NCI-H2227 (cell line): ENCODE measurements at regions not wholly inside any gene's neighbourhood (a gene's known extent, or its start where the extent isn't known, plus 50 kb on each side); places are given as distances from the start of the nearest gene placed in this dataset.
"Not testable (repeated sequence)": the region's sequence is repeated elsewhere in the genome, so short reads cannot be mapped to it uniquely, and the experiment has no call there.

ENCODE experiments used
- DNase-seq: peaks from one replicate; lab custom pipeline; 2025; ENCODE audit not compliant: unreplicated experiment; lab: John Stamatoyannopoulos, UW

DNA sequence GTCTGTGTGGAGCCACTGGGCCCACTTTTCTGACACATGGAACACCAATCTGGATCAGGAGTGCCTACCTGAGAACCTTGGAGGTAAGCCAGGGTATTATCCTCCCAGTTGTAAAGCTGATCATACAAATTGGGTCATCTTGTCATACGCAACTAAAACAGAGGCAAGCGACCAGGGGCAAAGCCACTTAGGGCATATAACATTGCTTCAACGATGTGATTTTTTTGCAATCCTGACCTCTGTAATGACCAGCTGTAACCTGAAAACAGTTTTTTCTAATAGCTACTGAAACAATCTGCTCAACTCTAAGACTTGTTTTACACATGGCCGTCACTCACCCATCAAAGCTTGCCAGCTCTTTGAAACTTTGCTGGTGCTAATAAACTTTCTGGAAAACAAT lies 261.5 kb upstream of the AGTR2 start:
- no peak for DNase-seq

- DNase-seq, result no peak
Measured at GRCh38 chrX:115911967-115912366, 258.6 kb upstream of the AGTR2 start.

GRCh38 chrX:115912372-115912897 lies 258.1 kb upstream of the AGTR2 start:
- DNase-seq, result no peak

DNA sequence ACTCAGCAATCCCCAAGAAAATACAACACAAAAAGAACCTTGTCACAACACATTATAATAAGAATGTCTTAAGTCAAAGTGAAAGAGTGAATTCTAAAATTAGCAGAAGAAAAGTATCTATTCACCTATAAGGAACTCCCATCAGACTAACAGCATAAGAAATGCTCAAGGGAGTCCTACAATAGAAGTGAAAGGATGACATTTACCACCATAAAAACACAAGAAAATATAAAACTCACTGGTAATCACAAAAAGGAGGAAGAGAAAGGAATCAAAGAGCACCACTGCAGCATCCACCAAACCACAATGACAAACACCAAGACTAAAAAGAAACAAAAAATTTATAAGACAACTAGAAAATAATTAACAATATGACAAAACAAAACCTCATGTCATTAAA lies 257.0 kb upstream of the AGTR2 start:
- DNase-seq, result no peak

GRCh38 chrX:115915625-115916024 lies 254.9 kb upstream of the AGTR2 start:
- DNase-seq, result not testable (repeated sequence)

GRCh38 chrX:115929480-115929879 lies 241.1 kb upstream of the AGTR2 start:
- DNase-seq, result no peak

GRCh38 chrX:115936008-115936407 lies 234.5 kb upstream of the AGTR2 start:
- DNase-seq, result no peak

DNA sequence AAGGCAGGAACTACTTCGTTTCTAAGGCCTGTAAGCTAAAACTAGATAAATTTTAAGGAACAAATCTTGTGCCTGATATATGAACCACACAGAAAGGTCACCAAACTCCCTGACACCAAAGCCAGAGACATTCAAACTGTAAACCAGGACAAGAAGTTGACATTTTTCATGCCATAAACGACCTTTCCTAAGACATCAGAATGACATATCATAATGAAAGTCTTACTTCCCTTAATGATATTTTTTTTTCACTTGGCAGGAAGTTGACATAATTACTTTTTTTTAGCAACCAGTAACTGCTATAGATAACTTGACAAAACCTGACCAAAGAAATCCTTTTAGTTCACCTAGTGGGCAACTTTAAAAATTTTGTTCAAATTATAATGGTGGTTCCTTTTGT lies 231.5 kb upstream of the AGTR2 start:
- DNase-seq, result no peak

GRCh38 chrX:115939636-115940160 lies 230.8 kb upstream of the AGTR2 start:
- DNase-seq, result no peak

DNA sequence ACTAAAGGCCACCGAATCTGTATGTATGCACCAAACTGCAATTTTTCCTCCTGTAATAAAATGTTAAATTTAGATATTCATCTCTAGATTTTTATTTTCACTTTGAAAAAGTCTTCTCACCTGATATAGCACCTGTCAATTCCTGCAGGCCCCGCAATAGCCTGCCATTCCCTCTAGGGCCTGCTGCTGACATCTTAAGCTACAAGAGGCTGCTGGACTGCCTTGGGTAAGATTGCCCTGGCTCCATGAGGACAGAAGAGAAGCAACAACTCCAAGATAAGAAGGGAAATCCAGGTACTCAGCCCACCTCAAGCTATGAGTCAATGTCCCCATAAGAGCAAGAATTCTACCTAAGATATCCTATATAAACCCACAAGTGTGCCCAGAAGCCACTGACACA lies 230.2 kb upstream of the AGTR2 start:
- peak; percentile 65 for DNase-seq

DNA sequence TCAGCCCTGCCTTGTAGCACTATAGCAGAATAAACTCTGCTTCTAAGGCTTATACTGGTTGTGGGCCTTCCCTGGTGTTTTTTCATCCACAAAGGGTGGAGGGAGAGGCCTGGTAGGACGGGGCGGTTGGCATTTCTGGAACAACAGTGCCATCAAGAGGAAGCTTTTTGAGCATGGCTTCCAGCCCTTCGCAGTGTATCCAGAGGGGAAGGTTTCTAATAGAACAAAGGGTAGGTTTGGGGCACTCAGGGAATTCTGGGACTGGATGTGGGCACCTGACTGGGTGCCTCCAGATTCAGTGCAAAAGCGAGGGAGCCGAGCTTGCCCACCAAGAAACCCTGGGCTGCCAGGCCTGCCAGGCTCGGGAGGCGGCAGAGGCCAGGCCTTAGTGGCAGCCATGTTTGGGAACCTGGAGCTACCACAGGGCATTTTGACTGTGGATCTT lies 229.6 kb upstream of the AGTR2 start:
- DNase-seq, result peak; percentile 97

- DNase-seq, result no peak
Measured at GRCh38 chrX:115941388-115941787, 229.2 kb upstream of the AGTR2 start.

DNA sequence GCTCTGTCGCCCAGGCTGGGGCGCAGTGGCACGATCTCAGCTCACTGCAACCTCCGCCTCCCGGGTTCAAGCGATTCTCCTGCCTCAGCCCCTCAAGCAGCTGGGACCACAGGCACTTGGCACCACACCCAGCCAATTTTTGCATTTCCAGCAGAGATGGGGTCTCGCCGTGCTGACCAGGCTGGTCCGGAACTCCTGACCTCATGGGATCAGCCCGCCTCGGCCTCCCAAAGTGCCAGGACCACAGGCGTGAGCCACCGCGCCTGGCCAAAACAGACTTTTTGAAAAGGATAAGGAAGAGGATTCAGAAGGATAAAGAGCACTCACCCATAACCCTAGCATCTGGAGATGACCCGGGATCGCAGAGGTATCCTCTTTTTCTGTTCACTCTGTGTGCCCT lies 224.5 kb upstream of the AGTR2 start:
- no peak for DNase-seq

- peak; percentile 88 for DNase-seq
Measured at GRCh38 chrX:115948018-115948923, 222.3 kb upstream of the AGTR2 start.

DNA sequence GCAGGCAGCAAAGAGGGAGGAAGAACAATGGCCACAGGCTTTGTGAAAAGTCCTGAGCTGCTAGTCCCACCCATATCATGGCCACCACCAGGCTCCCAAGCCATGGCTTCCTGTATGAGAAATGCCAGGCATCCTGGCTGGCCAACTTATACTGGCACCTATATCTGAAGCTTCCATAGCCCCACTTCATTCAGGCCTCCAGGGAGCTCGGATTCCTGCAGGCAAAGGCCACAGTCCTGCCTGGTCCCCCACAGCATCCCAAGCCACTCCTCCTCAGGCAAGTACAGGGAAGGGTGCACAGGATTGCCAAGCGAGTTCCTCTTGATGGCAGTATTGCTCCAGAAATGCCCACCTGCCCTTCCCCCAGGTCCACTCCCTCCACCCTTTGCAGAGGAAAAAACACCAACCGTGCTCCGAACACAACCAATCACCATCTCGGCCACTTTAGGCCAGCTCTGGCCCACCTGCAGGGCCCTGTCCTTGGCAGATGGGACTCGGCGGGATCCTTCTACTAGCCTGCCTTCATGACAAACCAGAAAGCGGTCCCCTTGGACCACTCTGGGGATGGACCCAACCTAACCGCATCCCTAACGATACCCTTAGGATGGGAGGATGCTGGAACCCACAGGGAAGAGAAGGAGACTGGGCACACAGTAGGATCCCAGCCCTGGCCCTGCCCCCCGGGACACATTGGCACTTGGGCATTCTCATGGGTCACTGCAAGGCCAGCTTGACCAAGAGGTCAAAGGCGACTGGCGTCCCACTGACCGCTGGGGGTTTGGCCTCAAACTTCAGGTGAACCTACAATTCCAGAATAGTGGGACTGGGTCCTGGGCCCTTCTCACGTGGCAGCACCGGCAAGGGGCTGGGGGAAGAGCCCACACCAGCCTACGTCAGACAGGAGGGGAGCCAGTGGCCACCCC lies 220.4 kb upstream of the AGTR2 start:
- DNase-seq, result peak; percentile 94

DNA sequence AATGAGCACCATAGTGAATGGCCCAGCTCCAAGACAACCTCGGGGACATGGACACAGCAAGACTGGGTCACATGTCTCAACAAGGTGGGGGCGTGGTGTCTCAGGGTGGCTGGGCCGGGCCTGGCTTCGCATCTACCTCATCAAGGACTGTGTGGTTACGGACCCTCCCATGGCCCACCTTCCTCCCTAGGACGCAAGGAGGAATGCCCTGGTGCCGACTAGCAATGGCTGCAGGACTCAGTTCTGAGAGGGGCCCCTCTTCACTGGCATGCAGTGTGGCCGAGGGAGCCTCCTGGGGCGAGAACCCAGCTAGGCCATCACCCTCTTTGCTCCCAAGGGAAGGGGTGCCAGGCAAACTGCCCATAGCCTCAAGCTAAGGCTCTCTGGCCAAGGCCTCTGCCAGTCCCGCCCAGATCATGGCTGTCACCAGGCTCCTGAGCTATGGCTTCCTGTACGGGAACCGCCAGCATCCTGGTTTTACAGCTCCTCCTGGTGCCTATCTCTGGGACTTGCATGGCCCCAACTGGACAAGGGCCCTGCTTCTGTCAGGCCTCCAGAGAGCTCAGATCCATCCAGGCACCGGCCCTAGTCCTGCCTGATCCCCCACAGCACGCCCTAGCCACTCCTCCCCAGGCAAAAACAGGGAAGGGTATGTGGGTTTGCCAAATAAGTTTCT lies 218.0 kb upstream of the AGTR2 start:
- peak; percentile 61 for DNase-seq

- DNase-seq, result peak; percentile 86
Measured at GRCh38 chrX:115957862-115958490, 212.6 kb upstream of the AGTR2 start.

- DNase-seq, result peak; percentile 61
Measured at GRCh38 chrX:115958687-115959359, 211.7 kb upstream of the AGTR2 start.

- DNase-seq, result no peak
Measured at GRCh38 chrX:115960440-115961084, 210.0 kb upstream of the AGTR2 start.
